NCI-H460 (cell line): ENCODE measurements at regions not wholly inside any gene's neighbourhood (a gene's known extent, or its start where the extent isn't known, plus 50 kb on each side); places are given as distances from the start of the nearest gene placed in this dataset.

Experiments used
- DNase-seq: peaks from one replicate; pipeline ENCODE4 v3.0.0-alpha.2; 2016; ENCODE audit warnings: low read depth; ENCODE audit errors: extremely low read depth

- DNase-seq, result no peak
These were observed 76.8 kb upstream of the FOXP4 start for GRCh38 chr6:41469156-41470028.

- no peak for DNase-seq
These were observed 76.2 kb upstream of the FOXP4 start for GRCh38 chr6:41470029-41470330.

GRCh38 chr6:41470331-41471063 lies 75.7 kb upstream of the FOXP4 start:
- peak; percentile 40 for DNase-seq

- DNase-seq, result no peak
These were observed 74.9 kb upstream of the FOXP4 start for GRCh38 chr6:41471064-41471895.

GRCh38 chr6:41474213-41474933 lies 71.8 kb upstream of the FOXP4 start:
- no peak for DNase-seq

- DNase-seq, result no peak
These were observed 71.0 kb upstream of the FOXP4 start for GRCh38 chr6:41475164-41475563.

- DNase-seq, result no peak
These were observed 70.3 kb upstream of the FOXP4 start for GRCh38 chr6:41475737-41476357.

- no peak for DNase-seq
These were observed 69.8 kb upstream of the FOXP4 start for GRCh38 chr6:41476401-41476800.

- DNase-seq, result no peak
These were observed 68.6 kb upstream of the FOXP4 start for GRCh38 chr6:41477572-41477971.

GRCh38 chr6:41483943-41484342 lies 62.2 kb upstream of the FOXP4 start:
- no peak for DNase-seq

- no peak for DNase-seq
These were observed 58.2 kb upstream of the FOXP4 start for GRCh38 chr6:41487860-41488432.

GRCh38 chr6:41488433-41489119 lies 57.6 kb upstream of the FOXP4 start:
- DNase-seq, result no peak

GRCh38 chr6:41489120-41489851 lies 56.9 kb upstream of the FOXP4 start:
- no peak for DNase-seq

- DNase-seq, result no peak
These were observed 53.8 kb upstream of the FOXP4 start for GRCh38 chr6:41492261-41492891.

GRCh38 chr6:41494212-41495110 lies 51.7 kb upstream of the FOXP4 start:
- DNase-seq, result no peak
